ENCODE measurements at regions not wholly inside any gene's neighbourhood (a gene's known extent, or its start where the extent isn't known, plus 50 kb on each side); places are given as distances from the start of the nearest gene placed in this dataset.

DNA sequence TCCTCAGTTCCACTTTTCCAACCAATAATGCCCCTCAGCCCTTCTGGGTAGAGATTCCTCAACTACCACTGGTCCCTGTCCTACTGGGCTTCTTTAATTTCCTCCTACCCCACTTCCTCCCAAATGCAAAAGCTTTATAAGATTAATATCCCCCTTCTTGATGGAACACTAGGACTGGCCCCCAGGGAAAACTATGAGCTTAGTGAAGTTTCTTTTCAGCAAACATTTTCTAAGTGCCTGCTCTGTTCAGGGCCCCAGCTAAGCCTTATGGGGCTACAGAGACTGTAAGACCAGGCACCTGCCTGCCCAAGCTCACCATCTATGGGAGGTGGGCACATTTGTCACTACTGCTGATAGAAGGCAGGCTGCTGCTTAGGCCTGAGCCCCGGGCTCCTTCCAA, 79.4 kb downstream of the RPLP1 start:
- no peak for TF ChIP-seq CTCF (conservative IDR thresholded peaks at IDR 0.05; ENCODE audit: low read length)
- TF ChIP-seq EZH2phosphoT487 (IDR thresholded peaks at IDR 0.05; ENCODE audit: borderline replicate concordance), result no peak

Measured in Loucy (cell line).